ENCODE measurements at regions not wholly inside any gene's neighbourhood (a gene's known extent, or its start where the extent isn't known, plus 50 kb on each side); places are given as distances from the start of the nearest gene placed in this dataset.

GRCh38 chr5:8540317-8540716, 671.4 kb downstream of the MTRR start:
- Histone ChIP-seq H3K4me3 (replicated peaks in 1 of 2; ENCODE audit: low read depth in 1 of 2, low read length in 2 of 2) (no peak overlapping the region), H3K9me3 (ENCODE audit: control insufficient read depth in 1 of 2, insufficient read depth in 1 of 2, low read depth in 1 of 2, low read length in 2 of 2) (peaks cover 18 to 19% of the 10 kb centered on the region in 2 experiments; a peak in 2 of 4 replicates), H3K4me2 (ENCODE audit: low read length) (no peak overlapping the region), H2AFZ (ENCODE audit: low read depth, low read length, poor library complexity, severe bottlenecking) (no peak overlapping the region), H3K36me3 (ENCODE audit: control insufficient read depth in 1 of 2, insufficient read depth in 2 of 2, low read length in 2 of 2) (no peaks in the 10 kb centered on the region), H3K9ac (ENCODE audit: low read length) (no peak overlapping the region), H3K27ac (ENCODE audit: low read depth, low read length) (no peak overlapping the region), H3K27me3 (ENCODE audit: insufficient read depth, low read length) (no peaks in the 10 kb centered on the region), H3K79me2 (ENCODE audit: insufficient read depth, low read length) (no peaks in the 10 kb centered on the region), H3K9me2 (ENCODE audit: insufficient read depth) (no peaks in the 10 kb centered on the region), H3K4me1 (ENCODE audit: control insufficient read depth in 1 of 2, insufficient read depth in 2 of 2, low read length in 2 of 2) (no peaks in the 10 kb centered on the region), H4K20me1 (ENCODE audit: insufficient read depth) (no peaks in the 10 kb centered on the region)
- ChIA-PET RAD21 (ENCODE audit: low non-redundant PET in 1 of 2, low total read pairs in 2 of 2, uncharacterized antibody in 2 of 2, unreplicated experiment in 2 of 2) (no interaction called here), CTCF (no interaction called here), POLR2A (no interaction called here)
- no peak for TF ChIP-seq SRF (IDR thresholded peaks at IDR 0.05; ENCODE audit: low read depth)
- no peak for TF ChIP-seq EGR1 (IDR thresholded peaks at IDR 0.05; ENCODE audit: low read depth)
- no peak for TF ChIP-seq EZH2 (IDR thresholded peaks at IDR 0.05)
- TF ChIP-seq CTCF (IDR thresholded peaks at IDR 0.05 in 2 of 3, conservative IDR thresholded peaks at IDR 0.05 in 1 of 3; ENCODE audit: borderline replicate concordance in 1 of 3, insufficient read depth in 1 of 3, low read depth in 2 of 3, low read length in 2 of 3) = no peak
- no peak for ATAC-seq
- intact Hi-C loops (cut with micrococcal nuclease) = no loop called here
- no peak for DNase-seq (ENCODE audit: low read depth, low spot score)
- no TSS peak for BruUV-seq (replicated peaks)

GRCh38 chr5:8550921-8551320, 682.0 kb downstream of the MTRR start:
- TF ChIP-seq POLR2A (IDR thresholded peaks at IDR 0.05; ENCODE audit: borderline replicate concordance, extremely low read depth, insufficient read depth, insufficient read length) (no peak), FOSL1 (IDR thresholded peaks at IDR 0.05; ENCODE audit: low read depth) (no peak), SRF (IDR thresholded peaks at IDR 0.05; ENCODE audit: low read depth) (no peak), MAX (IDR thresholded peaks at IDR 0.05) (no peak), SP1 (IDR thresholded peaks at IDR 0.05; ENCODE audit: low read depth) (no peak), EZH2 (IDR thresholded peaks at IDR 0.05) (no peak)
- POLR2A ChIA-PET = no interaction called here
- ATAC-seq (no peak), DNase-seq (ENCODE audit: low read depth, low spot score) (no peak)
- no peaks in the 10 kb centered on the region for H3K4me1 ChIP-seq (ENCODE audit: control insufficient read depth in 1 of 2, insufficient read depth in 2 of 2, low read length in 2 of 2)
- no TSS peak for BruUV-seq (replicated peaks)
- H3K36me3 ChIP-seq (ENCODE audit: control insufficient read depth in 1 of 2, insufficient read depth in 2 of 2, low read length in 2 of 2) = no peaks in the 10 kb centered on the region
- no peak overlapping the region for H3K9ac ChIP-seq (ENCODE audit: low read length)
- H2AFZ ChIP-seq (ENCODE audit: low read depth, low read length, poor library complexity, severe bottlenecking) = no peak overlapping the region
- no peaks in the 10 kb centered on the region for H4K20me1 ChIP-seq (ENCODE audit: insufficient read depth)
- H3K9me3 ChIP-seq (ENCODE audit: control insufficient read depth in 1 of 2, insufficient read depth in 1 of 2, low read depth in 1 of 2, low read length in 2 of 2) = peaks cover 3 to 29% of the 10 kb centered on the region in 2 experiments; a peak in 3 of 4 replicates
- intact Hi-C loops (cut with micrococcal nuclease) = no loop called here
- CTCF ChIA-PET = no interaction called here
- H3K27me3 ChIP-seq (ENCODE audit: insufficient read depth, low read length) = no peaks in the 10 kb centered on the region
- H3K9me2 ChIP-seq (ENCODE audit: insufficient read depth) = no peaks in the 10 kb centered on the region
- H3K27ac ChIP-seq (ENCODE audit: low read depth, low read length) = no peak overlapping the region
- RAD21 ChIA-PET (ENCODE audit: low non-redundant PET in 1 of 2, low total read pairs in 2 of 2, uncharacterized antibody in 2 of 2, unreplicated experiment in 2 of 2) = no interaction called here
- H3K4me3 ChIP-seq (replicated peaks in 1 of 2; ENCODE audit: low read depth in 1 of 2, low read length in 2 of 2) = no peak overlapping the region
- H3K79me2 ChIP-seq (ENCODE audit: insufficient read depth, low read length) = no peaks in the 10 kb centered on the region
- H3K4me2 ChIP-seq (ENCODE audit: low read length) = no peak overlapping the region
